Spleen (tissue), 11 donors: ENCODE measurements at regions not wholly inside any gene's neighbourhood (a gene's known extent, or its start where the extent isn't known, plus 50 kb on each side); places are given as distances from the start of the nearest gene placed in this dataset.

Source experiments
- DNase-seq: peaks from one replicate; pipeline ENCODE4 v3.0.0-alpha.2; 2020
- H3K27ac ChIP-seq, 8 donors: fragments of 200-600 bp; sonication (generic) in 7 of 8; 1 replicate in 4 of 8; 2 replicates in 4 of 8; pipeline versions ENCODE4 v1.5.0 to v1.8.0; 2016 to 2021; ENCODE audit warnings: inconsistent platforms in 4 of 8, mild to moderate bottlenecking in 4 of 8, moderate library complexity in 1 of 8
- H3K27me3 ChIP-seq, 7 donors: fragments of 200-600 bp; sonication (generic) in 6 of 7; replicated peaks in 1 of 7; 1 replicate in 4 of 7; 2 replicates in 3 of 7; pipeline versions ENCODE4 v1.5.0 to v1.8.0; 2016 to 2021; ENCODE audit warnings: inconsistent platforms in 3 of 7, mild to moderate bottlenecking in 1 of 7
- H3K36me3 ChIP-seq, 6 donors: fragments of 200-600 bp; sonication (generic) in 5 of 6; 1 replicate in 4 of 6; 2 replicates in 2 of 6; pipeline versions ENCODE4 v1.5.0 to v1.8.0; 2016 to 2021; ENCODE audit warnings: inconsistent platforms in 2 of 6
- H3K4me1 ChIP-seq, 6 donors: fragments of 200-600 bp; sonication (generic) in 5 of 6; 1 replicate in 3 of 6; 2 replicates in 3 of 6; pipeline versions ENCODE4 v1.5.0 to v1.8.0; 2016 to 2021; ENCODE audit warnings: inconsistent platforms in 3 of 6
- H3K4me3 ChIP-seq, 8 donors: fragments of 200-600 bp; sonication (generic) in 7 of 8; 1 replicate in 4 of 8; 2 replicates in 4 of 8; pipeline versions ENCODE4 v1.5.0 to v1.8.0; 2016 to 2021; ENCODE audit warnings: inconsistent platforms in 4 of 8, mild to moderate bottlenecking in 4 of 8, moderate library complexity in 2 of 8
- H3K9me3 ChIP-seq, 8 donors: fragments of 200-600 bp; sonication (generic) in 7 of 8; 1 replicate in 4 of 8; 2 replicates in 4 of 8; pipeline versions ENCODE4 v1.5.0 to v1.8.0; 2016 to 2021; ENCODE audit warnings: inconsistent platforms in 4 of 8
- POLR2A ChIP-seq, 3 donors: fragments of 450-650 bp; IDR thresholded peaks; one replicate each; pipeline ENCODE4 v1.5.1; 2017; ENCODE audit warnings: antibody characterized with exemption in 3 of 3, mild to moderate bottlenecking in 1 of 3
- POLR2AphosphoS5 ChIP-seq, 3 donors: sonication (generic); formaldehyde crosslinking; IDR thresholded peaks; one replicate each; pipeline ENCODE4 v1.5.1; 2017; ENCODE audit warnings: antibody characterized with exemption in 3 of 3
- WGBS, 5 donors: extraction: QIAGEN DNeasy Blood & Tissue Kit in 3 of 5; methylation state at CpG; one replicate each; pipeline versions ENCODE4 v1.1.5 to v1.1.7; 2013 to 2018; 5-methylcytosine and 5-hydroxymethylcytosine counted together
- intact Hi-C: fragments of 100-400 bp; cut with DNase I; formaldehyde crosslinking; loops from one replicate; pipeline ENCODE4 v1.15.0; 2023; ENCODE audit warnings: low total_unique reads
- TF ChIP-seq, protein P1 (sequence below), 11 experiments: fragments of 200-600 bp in 7 of 11; fragments of 450-650 bp in 4 of 11; sonication (generic) in 4 of 11; IDR thresholded peaks in 8 of 11; conservative IDR thresholded peaks in 3 of 11; 1 replicate in 7 of 11; 2 replicates in 4 of 11; pipeline versions ENCODE4 v1.4.0 to v1.8.0; 2016 to 2021; ENCODE audit warnings: antibody characterized with exemption in 11 of 11, inconsistent platforms in 4 of 11, mild to moderate bottlenecking in 1 of 11
- donor health status: healthy with polysubstance abuse.
- donor health status: DM: no; HTN: no; CAD: no; lungs with moderate emphysema.
- donor health status: DM: no; HTN: no; CAD: no.
- donor health status: Bipolar disorder and iron deficiency.
- donor health status: healthy.
- donor health status: DM: no; HTN: no; CAD: no.
- donor health status: DM: yes; HTN: yes; CAD: no.

GRCh38 chr2:196252408-196253115 is 81.2 kb upstream of the STK17B start:
- H3K27me3 ChIP-seq, result no peaks in the 10 kb centered on the region
- H3K4me1 ChIP-seq, result peaks cover 14 to 47% (median 29%) of the 10 kb centered on the region in 6 donors
- H3K9me3 ChIP-seq, result no peaks in the 10 kb centered on the region
- no peak overlapping the region for H3K4me3 ChIP-seq
- H3K36me3 ChIP-seq, result peaks cover 0 to 26% (median 0%) of the 10 kb centered on the region in 6 donors
- no peak for TF ChIP-seq POLR2A (IDR thresholded peaks at IDR 0.05)
- no peak for TF ChIP-seq POLR2AphosphoS5 (IDR thresholded peaks at IDR 0.05)
- TF ChIP-seq, protein P1, sequence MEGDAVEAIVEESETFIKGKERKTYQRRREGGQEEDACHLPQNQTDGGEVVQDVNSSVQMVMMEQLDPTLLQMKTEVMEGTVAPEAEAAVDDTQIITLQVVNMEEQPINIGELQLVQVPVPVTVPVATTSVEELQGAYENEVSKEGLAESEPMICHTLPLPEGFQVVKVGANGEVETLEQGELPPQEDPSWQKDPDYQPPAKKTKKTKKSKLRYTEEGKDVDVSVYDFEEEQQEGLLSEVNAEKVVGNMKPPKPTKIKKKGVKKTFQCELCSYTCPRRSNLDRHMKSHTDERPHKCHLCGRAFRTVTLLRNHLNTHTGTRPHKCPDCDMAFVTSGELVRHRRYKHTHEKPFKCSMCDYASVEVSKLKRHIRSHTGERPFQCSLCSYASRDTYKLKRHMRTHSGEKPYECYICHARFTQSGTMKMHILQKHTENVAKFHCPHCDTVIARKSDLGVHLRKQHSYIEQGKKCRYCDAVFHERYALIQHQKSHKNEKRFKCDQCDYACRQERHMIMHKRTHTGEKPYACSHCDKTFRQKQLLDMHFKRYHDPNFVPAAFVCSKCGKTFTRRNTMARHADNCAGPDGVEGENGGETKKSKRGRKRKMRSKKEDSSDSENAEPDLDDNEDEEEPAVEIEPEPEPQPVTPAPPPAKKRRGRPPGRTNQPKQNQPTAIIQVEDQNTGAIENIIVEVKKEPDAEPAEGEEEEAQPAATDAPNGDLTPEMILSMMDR (IDR thresholded peaks at IDR 0.05 in 8 of 11, conservative IDR thresholded peaks at IDR 0.05 in 3 of 11), result no peak
- DNase-seq, result no peak
- WGBS, 5 donors, result 95 to 100% (median 100%) methylated on average over 1 of the region's 1 CpG
- intact Hi-C loops, result no loop called here
- H3K27ac ChIP-seq, result no peak overlapping the region

GRCh38 chr2:196253116-196253480 is 81.7 kb upstream of the STK17B start:
- H3K36me3 ChIP-seq, result peaks cover 0 to 26% (median 0%) of the 10 kb centered on the region in 6 donors

DNA sequence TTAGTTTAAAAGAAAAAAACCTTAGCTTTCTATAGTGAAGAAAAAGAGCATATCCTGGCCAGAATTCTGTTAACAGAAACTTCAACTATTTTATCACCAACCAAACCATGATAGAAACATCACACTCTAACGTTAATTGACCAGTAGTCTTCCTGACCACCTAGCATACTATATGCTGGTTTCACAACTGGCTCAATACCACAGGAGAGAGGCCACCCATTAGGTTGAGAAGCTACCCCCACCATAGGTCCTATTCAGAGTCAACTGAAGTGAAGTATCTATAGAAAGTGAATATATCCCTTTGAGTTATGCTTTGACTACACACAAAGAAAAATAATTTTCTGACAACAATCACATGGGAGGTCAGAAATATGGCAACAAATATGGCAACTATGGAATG is 85.2 kb upstream of the STK17B start:
- TF ChIP-seq, protein P1 (IDR thresholded peaks at IDR 0.05 in 8 of 11, conservative IDR thresholded peaks at IDR 0.05 in 3 of 11), result no peak
- TF ChIP-seq POLR2A (IDR thresholded peaks at IDR 0.05), result no peak
- TF ChIP-seq POLR2AphosphoS5 (IDR thresholded peaks at IDR 0.05), result no peak
- intact Hi-C loops, result no loop called here
- no peak overlapping the region for H3K4me3 ChIP-seq

More at GRCh38 chr2:196253116-196253480, 81.7 kb upstream of the STK17B start:
- TF ChIP-seq POLR2A (IDR thresholded peaks at IDR 0.05) (no peak), POLR2AphosphoS5 (IDR thresholded peaks at IDR 0.05) (no peak)
- TF ChIP-seq, protein P1 (IDR thresholded peaks at IDR 0.05 in 8 of 11, conservative IDR thresholded peaks at IDR 0.05 in 3 of 11), result no peak
- peaks cover 11 to 42% (median 23%) of the 10 kb centered on the region in 6 donors for H3K4me1 ChIP-seq
- intact Hi-C loops, result no loop called here
- no peak overlapping the region for H3K27ac ChIP-seq
- H3K27me3 ChIP-seq, result no peaks in the 10 kb centered on the region
- H3K9me3 ChIP-seq, result no peaks in the 10 kb centered on the region
- DNase-seq, result no peak
- no peak overlapping the region for H3K4me3 ChIP-seq

DNA sequence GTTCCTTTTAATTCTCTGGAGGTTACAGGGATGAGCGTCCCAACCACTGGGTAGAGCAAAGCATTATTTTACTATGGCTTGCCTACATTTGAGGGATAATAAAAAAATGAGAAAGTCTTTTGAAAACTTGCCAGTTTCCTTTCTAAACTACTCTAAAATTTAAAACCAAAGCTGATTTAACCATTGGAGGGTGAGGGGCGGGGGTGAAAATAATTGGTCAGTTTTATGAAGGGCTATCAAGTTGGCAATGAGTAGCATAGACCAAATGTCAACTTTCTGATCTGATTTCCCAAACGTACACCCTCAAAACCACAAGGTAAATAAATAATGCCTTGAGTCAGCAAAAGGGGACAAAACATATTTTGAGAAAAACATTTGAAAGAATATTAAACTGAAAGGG is 85.7 kb upstream of the STK17B start:
- intact Hi-C loops, result no loop called here
- no peaks in the 10 kb centered on the region for H3K27me3 ChIP-seq
- peaks cover 3 to 39% (median 12%) of the 10 kb centered on the region in 6 donors for H3K4me1 ChIP-seq
- DNase-seq, result no peak
- H3K4me3 ChIP-seq, result no peak overlapping the region
- H3K9me3 ChIP-seq, result no peaks in the 10 kb centered on the region
- TF ChIP-seq POLR2A (IDR thresholded peaks at IDR 0.05), result no peak
- TF ChIP-seq POLR2AphosphoS5 (IDR thresholded peaks at IDR 0.05), result no peak
- TF ChIP-seq, protein P1 (IDR thresholded peaks at IDR 0.05 in 8 of 11, conservative IDR thresholded peaks at IDR 0.05 in 3 of 11), result no peak
- H3K27ac ChIP-seq, result no peak overlapping the region
- WGBS, 5 donors, result 63 to 73% (median 69%) methylated on average over 3 of the region's 3 CpGs
- peaks cover 0 to 29% (median 0%) of the 10 kb centered on the region in 6 donors for H3K36me3 ChIP-seq

More for the DNA sequence above, 85.2 kb upstream of the STK17B start:
- H3K36me3 ChIP-seq, result peaks cover 0 to 30% (median 0%) of the 10 kb centered on the region in 6 donors
- H3K4me1 ChIP-seq, result peaks cover 0 to 34% (median 9%) of the 10 kb centered on the region in 6 donors
- H3K27me3 ChIP-seq, result no peaks in the 10 kb centered on the region
- WGBS, 5 donors, result 59 to 89% (median 65%) methylated on average over 1 of the region's 1 CpG
- H3K9me3 ChIP-seq, result no peaks in the 10 kb centered on the region
- no peak overlapping the region for H3K27ac ChIP-seq
- DNase-seq, result no peak
